ENCODE measurements at regions not wholly inside any gene's neighbourhood (a gene's known extent, or its start where the extent isn't known, plus 50 kb on each side); places are given as distances from the start of the nearest gene placed in this dataset.

- Histone ChIP-seq H3K4me1 (no peaks in the 10 kb centered on the region), H3K9me3 (no peaks in the 10 kb centered on the region), H3K27me3 (no peaks in the 10 kb centered on the region), H3K4me3 (no peak overlapping the region), H3K36me3 (no peaks in the 10 kb centered on the region), H3K27ac (no peak overlapping the region)
- TF ChIP-seq CTCF (IDR thresholded peaks at IDR 0.05): no peak
- intact Hi-C loops (cut with DNase I): no loop called here
- ATAC-seq (no peak), DNase-seq (no peak), FAIRE-seq (no peak)
- WGBS, 2 donors: 44 to 70% methylated on average over 1 of the region's 1 CpG
Observed at GRCh38 chr13:82305588-82305987, 1576.7 kb downstream of the SLITRK1 start.

GRCh38 chr13:82298106-82298505 lies 1584.2 kb downstream of the SLITRK1 start:
- WGBS, 2 donors: 73 to 84% methylated on average over 5 of the region's 5 CpGs
- TF ChIP-seq CTCF (IDR thresholded peaks at IDR 0.05): no peak
- Histone ChIP-seq H3K27ac (no peak overlapping the region), H3K4me1 (no peaks in the 10 kb centered on the region), H3K9me3 (no peaks in the 10 kb centered on the region), H3K4me3 (no peak overlapping the region), H3K36me3 (no peaks in the 10 kb centered on the region), H3K27me3 (no peaks in the 10 kb centered on the region)
- ATAC-seq (no peak), DNase-seq (no peak), FAIRE-seq (no peak)
- intact Hi-C loops (cut with DNase I): no loop called here

DNA sequence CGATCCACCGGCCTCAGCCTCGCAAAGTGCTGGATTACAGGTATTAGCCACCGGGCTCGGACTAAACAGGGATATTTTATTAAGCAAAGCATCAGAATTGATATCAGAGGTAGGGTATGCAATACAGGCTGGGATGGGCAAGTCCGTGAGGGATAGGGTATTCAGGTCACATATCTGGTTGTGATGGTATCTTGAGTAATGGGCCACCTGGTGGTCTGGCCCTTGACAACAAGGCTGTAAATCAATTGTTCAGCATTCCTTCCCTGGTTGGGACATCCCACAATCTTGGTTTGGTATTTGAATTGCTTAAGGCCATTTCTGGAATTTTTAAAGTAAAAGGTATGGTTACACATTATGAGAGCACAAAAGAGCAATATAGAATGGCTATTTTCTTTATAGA lies 1588.0 kb downstream of the SLITRK1 start:
- no peaks in the 10 kb centered on the region for H3K4me1 ChIP-seq
- H3K27me3 ChIP-seq: no peaks in the 10 kb centered on the region
- FAIRE-seq (no peak), ATAC-seq (no peak), DNase-seq (no peak)
- H3K4me3 ChIP-seq: no peak overlapping the region
- H3K36me3 ChIP-seq: no peaks in the 10 kb centered on the region
- 83 to 88% methylated on average over 6 of the region's 6 CpGs for WGBS, 2 donors
- no peaks in the 10 kb centered on the region for H3K9me3 ChIP-seq
- no peak for TF ChIP-seq CTCF (IDR thresholded peaks at IDR 0.05)
- H3K27ac ChIP-seq: no peak overlapping the region
- intact Hi-C loops (cut with DNase I): no loop called here

DNA sequence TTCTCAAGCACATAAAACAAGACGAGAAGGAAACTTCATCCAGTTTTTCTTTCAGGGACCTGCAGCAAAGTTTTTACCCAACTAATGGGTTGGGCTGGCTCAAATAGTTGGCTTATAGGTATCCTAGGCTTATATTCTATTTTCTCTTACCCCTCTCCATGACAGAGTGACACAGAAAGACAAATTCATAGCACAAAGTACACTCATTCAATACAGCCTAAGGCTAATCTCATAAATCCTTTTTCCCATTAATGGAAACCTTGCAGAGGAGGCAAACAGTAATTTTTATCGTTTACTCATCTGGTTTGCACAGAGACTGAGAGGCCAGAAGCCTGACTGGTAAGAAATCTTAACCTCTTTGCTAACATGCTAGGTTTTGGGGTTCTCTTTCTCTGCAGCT lies 1589.9 kb downstream of the SLITRK1 start:
- Histone ChIP-seq H3K27me3 (no peaks in the 10 kb centered on the region), H3K36me3 (no peaks in the 10 kb centered on the region), H3K4me3 (no peak overlapping the region), H3K27ac (no peak overlapping the region), H3K9me3 (no peaks in the 10 kb centered on the region), H3K4me1 (no peaks in the 10 kb centered on the region)
- no peak for TF ChIP-seq CTCF (IDR thresholded peaks at IDR 0.05)
- 49 to 61% methylated on average over 2 of the region's 2 CpGs for WGBS, 2 donors
- no peak for DNase-seq
- FAIRE-seq: no peak
- ATAC-seq: no peak
- intact Hi-C loops (cut with DNase I): no loop called here

DNA sequence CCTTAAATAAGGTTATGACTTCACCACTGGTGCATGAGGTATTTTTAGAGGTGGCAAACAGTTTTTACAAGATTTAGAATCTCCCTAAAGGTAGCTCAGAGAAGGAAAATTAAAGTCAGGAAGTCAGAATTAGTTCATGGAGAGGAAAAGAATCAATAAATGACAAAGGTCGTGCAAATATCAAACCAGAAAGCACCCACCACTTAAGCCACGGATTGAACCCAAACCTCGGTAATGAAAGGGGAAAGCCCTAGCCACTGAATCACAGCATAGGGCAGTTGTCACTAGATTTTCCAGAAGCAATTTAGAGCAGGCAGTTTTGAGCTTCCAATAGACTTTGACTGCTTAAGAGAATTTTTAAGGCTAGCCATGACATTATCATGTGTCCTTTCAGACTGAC lies 1590.4 kb downstream of the SLITRK1 start:
- Histone ChIP-seq H3K27me3 (no peaks in the 10 kb centered on the region), H3K36me3 (no peaks in the 10 kb centered on the region), H3K9me3 (no peaks in the 10 kb centered on the region), H3K4me1 (no peaks in the 10 kb centered on the region), H3K4me3 (no peak overlapping the region), H3K27ac (no peak overlapping the region)
- DNase-seq: no peak
- 19 to 29% methylated on average over 3 of the region's 3 CpGs for WGBS, 2 donors
- no peak for FAIRE-seq
- ATAC-seq: no peak
- intact Hi-C loops (cut with DNase I): no loop called here
- TF ChIP-seq CTCF (IDR thresholded peaks at IDR 0.05): no peak

Measured in pancreas (tissue), 10 donors.